ENCODE measurements at regions not wholly inside any gene's neighbourhood (a gene's known extent, or its start where the extent isn't known, plus 50 kb on each side); places are given as distances from the start of the nearest gene placed in this dataset.

GRCh38 chr6:1145768-1146218 is 166.1 kb upstream of the FOXQ1 start:
- no peaks in the 10 kb centered on the region for H3K9me3 Mint-ChIP-seq
- Histone ChIP-seq H3K27me3 (ENCODE audit: control insufficient read depth in 2 of 2, insufficient read depth in 2 of 2, low read length in 2 of 2) (no peaks in the 10 kb centered on the region), H3K79me2 (ENCODE audit: insufficient read depth, low read length) (no peaks in the 10 kb centered on the region), H3K36me3 (replicated peaks in 1 of 2; ENCODE audit: control insufficient read depth in 1 of 2, insufficient read depth in 2 of 2, low read length in 2 of 2) (no peaks in the 10 kb centered on the region), H3K4me3 (replicated peaks in 1 of 3; ENCODE audit: low read depth in 2 of 3, low read length in 3 of 3) (no peak overlapping the region), H3K9me3 (replicated peaks in 1 of 2; ENCODE audit: control insufficient read depth in 1 of 2, insufficient read depth in 1 of 2, low read length in 2 of 2) (no peaks in the 10 kb centered on the region), H3K4me2 (replicated peaks; ENCODE audit: extremely low read depth, low read length, poor library complexity, severe bottlenecking) (no peak overlapping the region), H4K20me1 (ENCODE audit: insufficient read depth, low read length) (no peaks in the 10 kb centered on the region), H3K27ac (ENCODE audit: low read depth in 1 of 2, low read length in 2 of 2) (no peak overlapping the region), H3K4me1 (ENCODE audit: control insufficient read depth in 1 of 2, insufficient read depth in 2 of 2, low read length in 2 of 2) (no peaks in the 10 kb centered on the region), H2AFZ (ENCODE audit: insufficient read depth, low read depth, low read length, poor library complexity, severe bottlenecking) (no peak overlapping the region), H3K9ac (ENCODE audit: insufficient read depth, low read length, poor library complexity, severe bottlenecking) (no peak overlapping the region)
- no peak overlapping the region for H3K4me3 Mint-ChIP-seq
- no peak for TF ChIP-seq CTCF (IDR thresholded peaks at IDR 0.05)
- H3K36me3 Mint-ChIP-seq: no peaks in the 10 kb centered on the region
- 65% methylated on average over 5 of the region's 8 CpGs for WGBS (ENCODE audit: insufficient coverage)
- H3K27ac Mint-ChIP-seq: no peak overlapping the region
- H3K27me3 Mint-ChIP-seq (ENCODE audit: low read depth in 3 of 3): peaks cover 8 to 14% (median 9%) of the 10 kb centered on the region in 3 donors
- no peak for DNase-seq
- no peaks in the 10 kb centered on the region for H3K4me1 Mint-ChIP-seq
- intact Hi-C loops (cut with micrococcal nuclease): no loop called here

GRCh38 chr6:1144842-1145767 is 166.8 kb upstream of the FOXQ1 start:
- Histone ChIP-seq H3K4me2 (replicated peaks; ENCODE audit: extremely low read depth, low read length, poor library complexity, severe bottlenecking) (no peak overlapping the region), H2AFZ (ENCODE audit: insufficient read depth, low read depth, low read length, poor library complexity, severe bottlenecking) (no peak overlapping the region), H3K9me3 (replicated peaks in 1 of 2; ENCODE audit: control insufficient read depth in 1 of 2, insufficient read depth in 1 of 2, low read length in 2 of 2) (no peaks in the 10 kb centered on the region), H3K79me2 (ENCODE audit: insufficient read depth, low read length) (no peaks in the 10 kb centered on the region), H4K20me1 (ENCODE audit: insufficient read depth, low read length) (no peaks in the 10 kb centered on the region), H3K36me3 (replicated peaks in 1 of 2; ENCODE audit: control insufficient read depth in 1 of 2, insufficient read depth in 2 of 2, low read length in 2 of 2) (no peaks in the 10 kb centered on the region), H3K9ac (ENCODE audit: insufficient read depth, low read length, poor library complexity, severe bottlenecking) (no peak overlapping the region), H3K27ac (ENCODE audit: low read depth in 1 of 2, low read length in 2 of 2) (no peak overlapping the region), H3K4me3 (replicated peaks in 1 of 3; ENCODE audit: low read depth in 2 of 3, low read length in 3 of 3) (no peak overlapping the region), H3K27me3 (ENCODE audit: control insufficient read depth in 2 of 2, insufficient read depth in 2 of 2, low read length in 2 of 2) (no peaks in the 10 kb centered on the region), H3K4me1 (ENCODE audit: control insufficient read depth in 1 of 2, insufficient read depth in 2 of 2, low read length in 2 of 2) (no peaks in the 10 kb centered on the region)
- 47% methylated on average over 4 of the region's 10 CpGs for WGBS (ENCODE audit: insufficient coverage)
- Mint-ChIP-seq H3K9me3 (no peaks in the 10 kb centered on the region), H3K4me1 (no peaks in the 10 kb centered on the region), H3K27me3 (ENCODE audit: low read depth in 3 of 3) (peaks cover 6 to 13% (median 9%) of the 10 kb centered on the region in 3 donors), H3K27ac (no peak overlapping the region), H3K4me3 (no peak overlapping the region), H3K36me3 (no peaks in the 10 kb centered on the region)
- intact Hi-C loops (cut with micrococcal nuclease): no loop called here
- no peak for TF ChIP-seq CTCF (IDR thresholded peaks at IDR 0.05)
- no peak for DNase-seq
